NCI-H1417 treated with DMSO at 0.1 percent for 48 hours (cell line): ENCODE measurements at regions not wholly inside any gene's neighbourhood (a gene's known extent, or its start where the extent isn't known, plus 50 kb on each side); places are given as distances from the start of the nearest gene placed in this dataset.

Experiments used
- DNase-seq: peaks from one replicate; lab custom pipeline; 2025; lab: John Stamatoyannopoulos, UW

- DNase-seq = no peak
Observed at GRCh38 chr7:123259759-123260158, 60.0 kb upstream of the SLC13A1 start.
